ENCODE measurements at regions not wholly inside any gene's neighbourhood (a gene's known extent, or its start where the extent isn't known, plus 50 kb on each side); places are given as distances from the start of the nearest gene placed in this dataset.

DNA sequence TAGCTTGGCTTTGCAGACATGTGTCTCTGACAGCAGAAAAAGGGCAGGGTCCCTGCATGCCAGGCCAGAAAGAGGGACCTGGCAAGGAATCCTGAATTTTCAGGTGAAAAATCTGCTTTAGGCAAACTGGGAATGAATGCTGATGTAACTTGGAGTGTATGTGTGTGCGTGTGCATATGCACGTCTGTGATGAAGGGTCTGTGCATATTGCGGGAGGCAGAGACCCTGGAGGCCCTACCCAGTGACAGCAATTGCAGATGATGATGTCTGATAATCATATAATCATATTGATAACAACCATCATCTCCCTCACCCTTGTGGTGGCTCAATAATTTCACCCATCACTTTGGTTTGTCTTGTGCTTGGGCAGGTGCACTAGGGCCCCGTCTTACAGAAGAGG is 80.7 kb upstream of the SDK2 start:
- no peak for DNase-seq

DNA sequence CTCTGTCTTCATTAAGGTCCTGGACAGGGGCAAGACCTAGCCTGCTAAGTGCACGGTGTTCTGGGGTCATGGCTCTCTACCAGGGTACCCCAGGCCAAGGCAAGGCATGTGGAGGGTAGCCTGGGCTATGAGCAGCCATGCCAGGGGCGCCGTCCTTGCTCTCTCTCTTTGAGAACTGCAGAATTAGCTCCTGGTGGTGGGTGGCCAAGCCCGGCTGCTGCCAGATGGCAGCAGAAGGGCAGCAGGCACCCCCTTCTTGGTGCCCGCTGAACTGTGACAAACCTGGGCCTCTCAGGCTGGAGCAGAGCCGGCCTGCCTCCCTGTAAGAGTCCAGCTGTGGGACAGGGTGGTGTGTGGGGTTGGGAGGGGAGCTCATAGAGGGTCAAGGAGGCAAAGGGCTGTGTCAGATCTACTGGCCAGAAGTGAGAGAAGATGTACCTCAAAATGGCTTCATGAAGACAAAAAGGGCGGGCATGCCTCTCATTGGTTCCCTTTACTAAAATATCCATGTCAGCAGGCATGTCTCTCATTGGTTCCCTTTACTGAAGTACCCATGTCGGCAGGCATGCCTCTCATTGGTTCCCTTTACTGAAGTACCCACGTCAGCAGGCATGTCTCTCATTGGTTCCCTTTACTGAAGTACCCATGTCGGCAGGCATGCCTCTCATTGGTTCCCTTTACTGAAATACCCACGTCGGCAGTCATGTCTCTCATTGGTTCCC is 81.7 kb upstream of the SDK2 start:
- no peak for DNase-seq

- no peak for DNase-seq
These were observed 83.7 kb upstream of the SDK2 start for GRCh38 chr17:73727941-73728340.

- no peak for DNase-seq
These were observed 84.9 kb upstream of the SDK2 start for GRCh38 chr17:73729101-73729500.

DNA sequence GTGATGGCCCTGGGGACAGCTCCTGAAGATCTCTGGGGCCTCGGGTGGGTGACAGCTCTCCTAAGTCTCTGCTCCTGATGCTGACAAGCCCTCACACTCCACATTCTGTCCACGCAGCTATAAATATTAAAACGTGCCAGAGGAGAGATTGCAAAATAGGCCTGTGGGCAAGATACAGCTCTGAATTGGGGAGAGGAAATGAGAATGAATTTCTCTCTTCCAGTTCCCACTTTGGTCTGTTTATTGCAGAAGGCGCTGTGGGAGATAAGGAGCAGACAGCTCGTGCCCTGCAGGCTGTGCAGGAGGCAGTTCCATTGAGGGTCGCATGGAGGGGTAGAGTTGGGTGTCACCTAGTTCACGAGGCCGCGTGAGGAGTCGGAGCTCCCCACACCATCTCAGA is 87.5 kb upstream of the SDK2 start:
- DNase-seq: no peak

DNA sequence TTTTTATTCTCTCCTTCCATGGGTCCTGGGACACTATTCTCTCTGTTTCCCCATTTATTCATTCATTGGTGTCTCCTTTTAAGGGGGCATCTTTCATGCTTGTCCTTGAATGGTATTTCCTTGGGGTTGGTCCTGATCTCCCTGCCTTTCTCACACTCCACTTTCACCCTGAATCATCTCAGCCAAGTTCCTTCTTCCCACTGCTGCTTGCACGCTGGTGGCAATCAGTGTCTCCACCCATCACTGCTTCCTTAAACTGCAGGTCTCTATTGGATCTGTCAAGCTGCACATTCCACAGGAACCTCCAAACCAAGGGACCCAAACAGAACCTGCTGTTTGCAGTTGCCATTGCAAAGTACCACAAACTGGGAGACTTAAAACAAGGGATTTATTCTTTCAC is 89.3 kb upstream of the SDK2 start:
- no peak for DNase-seq

DNA sequence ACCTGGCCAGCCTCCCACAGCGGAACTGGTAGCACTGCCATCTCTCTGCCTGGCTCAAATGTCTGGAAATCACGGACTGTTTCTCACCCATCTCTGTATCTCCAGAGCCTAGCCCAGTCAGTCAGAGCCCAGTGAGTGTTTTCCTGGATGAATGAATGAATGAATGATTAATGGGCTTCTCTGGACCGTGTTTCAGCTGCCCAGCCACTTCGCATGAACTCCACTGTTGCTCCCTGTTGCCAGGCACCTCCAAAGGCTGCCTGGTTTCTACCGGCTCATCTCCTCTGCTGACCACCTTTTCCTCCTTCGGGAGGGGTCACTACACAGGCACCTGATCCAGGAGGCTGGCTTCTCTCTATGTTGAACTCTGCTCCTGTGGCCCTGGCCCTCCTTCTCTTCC is 91.0 kb upstream of the SDK2 start:
- DNase-seq: no peak

DNA sequence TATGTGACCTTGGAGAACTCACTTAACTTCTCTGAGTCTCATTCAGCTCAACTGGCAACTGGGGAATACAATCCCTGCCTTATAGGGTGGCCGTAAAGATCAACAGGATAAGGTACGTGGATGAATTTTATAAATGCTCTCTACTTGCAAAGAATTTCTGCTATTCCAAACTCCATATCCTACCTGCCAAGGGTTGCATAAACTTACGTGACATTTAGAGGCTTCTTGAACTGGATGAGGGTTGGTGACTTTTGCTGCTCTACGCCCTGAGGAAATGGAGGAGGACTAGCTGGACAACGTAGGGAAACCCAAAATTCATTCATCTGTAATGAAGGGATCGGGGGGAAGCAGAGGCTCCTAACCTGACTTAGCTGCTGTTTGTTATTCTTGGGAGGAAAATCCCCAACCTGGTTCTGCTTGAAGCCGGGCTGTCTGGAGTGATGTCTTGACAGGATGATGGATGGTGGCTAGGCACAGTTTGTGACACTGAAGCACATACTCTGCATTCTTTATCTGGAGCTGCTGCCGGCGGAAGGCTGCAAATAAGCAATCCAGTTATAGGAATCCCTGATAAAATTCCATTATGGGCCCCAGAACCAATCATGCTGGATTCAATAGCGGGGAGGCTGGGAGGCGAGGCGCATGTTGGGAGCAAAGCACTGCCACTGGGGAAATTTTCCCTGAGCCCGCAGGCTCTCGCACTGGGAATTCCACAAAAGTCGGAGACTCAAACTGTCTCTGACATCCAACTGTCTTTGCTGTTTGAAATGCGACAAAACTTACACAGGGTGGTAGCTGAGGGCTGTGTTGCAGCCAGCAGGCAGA is 94.7 kb upstream of the SDK2 start:
- no peak for DNase-seq

GRCh38 chr17:73740370-73740769 is 96.1 kb upstream of the SDK2 start:
- DNase-seq: no peak

DNA sequence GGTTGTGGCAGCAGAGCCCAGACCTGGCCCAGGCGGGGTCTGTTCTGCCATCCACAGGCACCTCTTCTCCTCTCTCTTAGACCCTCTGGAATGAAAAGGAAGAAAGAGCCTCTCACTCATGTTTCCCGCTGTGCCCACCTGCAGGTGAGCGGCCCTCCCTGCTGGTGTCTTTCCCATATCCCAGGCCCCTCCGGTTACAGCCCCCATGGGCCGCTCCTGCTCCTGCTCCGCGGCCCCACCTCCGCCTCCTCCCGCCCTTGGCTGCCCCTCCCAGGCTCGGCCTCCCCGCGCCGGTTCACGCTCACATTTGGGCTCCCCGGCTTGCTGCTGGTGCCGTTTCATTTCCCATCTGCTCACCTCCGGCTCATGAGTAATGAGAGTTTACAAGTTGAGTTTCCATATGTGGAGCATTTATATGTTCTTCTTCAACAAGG is 98.7 kb upstream of the SDK2 start:
- DNase-seq: no peak

DNA sequence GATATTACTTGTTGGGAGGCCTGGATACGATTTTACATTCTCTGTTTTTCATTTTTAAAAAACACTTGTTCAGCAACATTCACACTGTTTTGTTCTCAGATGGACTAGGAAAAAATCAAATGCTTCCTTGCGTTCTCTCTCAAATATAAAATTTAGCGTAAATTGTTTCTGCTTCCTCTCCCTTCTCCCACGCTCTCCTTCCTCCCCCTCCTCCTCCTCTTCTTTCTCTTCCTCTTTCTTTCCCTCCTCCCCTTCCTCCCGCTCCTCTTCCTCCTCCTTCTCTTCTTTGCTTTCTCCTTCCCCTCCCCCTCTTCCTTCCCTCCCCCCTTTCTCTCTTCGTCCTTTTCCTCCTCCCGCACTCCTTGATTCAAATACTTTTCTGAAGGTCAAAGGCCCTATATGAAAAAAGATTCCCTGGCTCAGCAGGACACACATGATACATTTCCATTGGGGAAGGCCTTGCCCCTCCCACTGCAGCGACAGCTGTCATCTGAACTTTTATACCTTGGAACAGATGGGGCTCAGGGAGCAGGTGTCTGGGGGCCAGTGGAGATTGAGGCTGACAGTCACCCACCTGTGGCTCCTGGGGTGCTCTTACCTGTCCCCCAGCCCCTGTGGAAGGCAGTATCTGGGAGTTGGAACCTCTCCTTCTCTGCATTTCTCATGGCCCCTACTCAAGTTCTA is 99.4 kb upstream of the SDK2 start:
- DNase-seq: no peak

DNA sequence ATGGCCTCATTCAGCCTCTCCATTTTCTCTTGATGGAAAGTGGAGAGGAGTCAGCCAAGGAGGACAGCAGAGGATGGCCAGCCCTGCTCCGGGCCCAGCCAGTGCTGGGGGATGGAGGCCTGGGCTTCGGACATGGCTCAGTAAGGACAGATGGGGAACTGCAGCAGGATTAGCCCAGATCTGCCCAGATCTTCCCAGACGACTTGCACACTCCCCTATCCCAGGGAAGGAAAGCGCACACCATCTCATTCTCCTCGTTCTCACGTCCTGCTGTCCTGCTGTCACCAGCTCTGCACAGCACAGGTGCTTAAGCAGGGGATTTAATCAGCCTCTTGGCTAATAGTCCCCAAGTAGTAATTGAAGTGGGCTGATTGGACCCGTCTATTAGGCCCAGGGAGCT is 100.2 kb upstream of the SDK2 start:
- no peak for DNase-seq

- no peak for DNase-seq
These were observed 102.2 kb upstream of the SDK2 start for GRCh38 chr17:73746314-73747073.

DNA sequence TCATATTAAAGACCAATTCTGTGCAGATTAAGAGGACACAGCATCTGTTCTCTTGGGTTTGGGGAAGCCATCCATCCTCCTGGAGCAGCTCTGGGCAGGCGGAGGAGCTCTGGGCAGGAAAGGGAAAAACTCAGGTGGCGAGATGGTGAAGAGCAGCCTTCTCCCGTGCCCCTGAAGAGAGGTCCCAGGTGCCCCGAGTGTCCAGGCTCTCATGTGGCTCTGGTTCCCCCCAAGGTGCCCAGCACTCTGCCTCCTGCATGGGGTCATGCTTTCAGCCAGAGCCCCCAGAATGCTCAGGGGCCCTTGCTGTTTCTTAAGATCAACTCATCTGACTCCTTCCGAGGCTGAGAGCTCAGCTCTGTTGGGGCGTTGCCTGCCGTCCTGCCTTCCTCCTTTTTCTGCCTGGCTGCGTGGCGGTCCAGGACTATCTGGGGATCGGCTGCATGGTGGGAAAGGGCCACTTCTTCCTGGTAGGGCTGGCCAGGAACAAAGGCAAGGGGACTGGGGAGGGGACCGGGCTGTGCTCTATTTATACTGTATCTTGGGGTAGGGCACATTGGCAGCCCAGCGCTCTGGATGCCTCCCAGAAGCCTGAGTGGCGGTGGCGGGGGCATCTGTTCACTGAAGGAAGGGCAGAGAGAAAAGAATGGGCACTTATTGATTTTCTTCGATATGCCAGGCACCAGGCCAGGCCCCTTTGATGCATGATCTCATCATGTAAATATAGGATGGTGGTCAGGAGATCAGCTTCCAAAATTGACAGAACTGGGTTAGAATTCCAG is 103.2 kb upstream of the SDK2 start:
- DNase-seq: no peak

- no peak for DNase-seq
These were observed 104.3 kb upstream of the SDK2 start for GRCh38 chr17:73748508-73748907.

GRCh38 chr17:73749337-73749823 is 105.1 kb upstream of the SDK2 start:
- DNase-seq: no peak

- no peak for DNase-seq
These were observed 105.8 kb upstream of the SDK2 start for GRCh38 chr17:73749928-73750605.

DNA sequence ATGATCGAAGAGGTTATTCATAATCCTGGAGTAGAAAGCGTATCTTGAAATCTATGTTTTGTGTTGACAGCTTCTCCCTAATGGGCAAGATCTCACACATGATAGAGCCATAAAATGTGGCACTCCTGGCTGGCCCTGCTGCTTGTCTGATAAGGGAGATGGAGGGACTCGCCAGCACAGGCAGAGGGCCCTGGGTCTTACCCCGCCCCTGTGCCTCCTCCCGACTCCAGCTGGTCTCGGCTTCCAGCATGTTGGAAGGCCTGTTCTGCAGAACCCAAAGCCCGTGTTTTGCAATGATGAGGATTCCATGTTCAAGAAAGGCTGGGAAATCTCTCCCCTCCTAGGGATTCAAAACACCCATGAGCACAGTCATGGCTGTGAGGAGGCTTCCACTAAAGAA is 106.7 kb upstream of the SDK2 start:
- no peak for DNase-seq

DNA sequence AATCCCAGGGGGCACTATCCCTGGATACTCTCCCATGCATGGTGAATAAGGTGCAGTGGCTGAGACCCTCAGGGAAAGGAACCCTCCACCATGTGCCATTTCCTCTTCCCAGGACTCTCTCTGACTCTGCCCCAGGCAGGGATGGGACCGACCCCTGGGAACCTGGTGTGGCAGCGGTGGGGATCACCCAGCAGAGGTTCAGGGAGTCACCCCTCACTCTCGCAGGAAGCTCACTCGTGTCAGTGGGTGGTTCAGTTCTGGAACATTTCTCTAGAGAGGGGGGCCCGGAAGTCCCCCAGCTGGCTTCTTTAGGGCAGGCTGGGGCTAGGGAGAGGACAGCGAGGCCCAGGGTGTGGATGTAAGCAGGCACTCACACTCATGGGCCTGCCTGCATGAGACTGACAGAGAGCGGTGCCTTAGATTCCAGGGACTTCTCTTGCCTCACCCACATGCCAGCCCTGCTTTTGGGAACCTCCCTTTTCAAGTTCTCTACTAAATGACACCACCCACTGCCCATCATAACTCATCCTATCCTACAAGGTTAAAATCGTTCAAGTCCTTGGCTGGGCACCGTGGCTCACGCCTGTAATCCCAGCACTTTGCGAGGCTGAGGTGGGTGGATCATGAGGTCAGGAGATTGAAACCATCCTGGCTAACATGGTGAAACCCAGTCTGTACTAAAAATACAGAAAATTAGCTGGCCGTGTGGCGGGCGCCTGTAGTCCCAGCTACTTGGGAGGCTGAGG is 109.7 kb upstream of the SDK2 start:
- no peak for DNase-seq

- DNase-seq: no peak
These were observed 110.7 kb upstream of the SDK2 start for GRCh38 chr17:73754886-73755400.

DNA sequence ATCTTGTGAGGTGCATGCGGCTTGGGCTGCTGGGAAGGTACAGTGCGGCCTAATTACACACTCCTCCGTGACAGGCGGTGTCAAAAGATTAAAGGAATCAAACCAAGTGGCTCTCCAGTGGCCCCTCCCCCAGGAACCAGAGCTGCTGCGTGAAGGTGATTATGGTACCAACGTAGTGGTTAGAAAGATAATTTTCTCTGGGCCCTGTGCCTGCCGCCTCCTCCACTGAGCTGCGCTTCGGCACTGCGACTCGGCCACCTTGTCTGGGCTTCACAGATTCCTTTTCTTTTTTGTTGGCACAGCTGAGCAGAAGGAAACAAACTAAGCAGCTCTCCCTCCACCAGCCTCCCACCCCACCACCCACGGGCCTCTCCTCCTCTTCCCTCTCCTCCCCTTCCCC is 113.2 kb upstream of the SDK2 start:
- no peak for DNase-seq

Data from activated CD4-positive, alpha-beta T cell treated with anti-CD3 and anti-CD28 coated beads for 48 hours (primary cell).